ENCODE measurements at regions not wholly inside any gene's neighbourhood (a gene's known extent, or its start where the extent isn't known, plus 50 kb on each side); places are given as distances from the start of the nearest gene placed in this dataset.
A peak's percentile ranks its signal among the peaks of the same experiment; 100 is the strongest.

DNA sequence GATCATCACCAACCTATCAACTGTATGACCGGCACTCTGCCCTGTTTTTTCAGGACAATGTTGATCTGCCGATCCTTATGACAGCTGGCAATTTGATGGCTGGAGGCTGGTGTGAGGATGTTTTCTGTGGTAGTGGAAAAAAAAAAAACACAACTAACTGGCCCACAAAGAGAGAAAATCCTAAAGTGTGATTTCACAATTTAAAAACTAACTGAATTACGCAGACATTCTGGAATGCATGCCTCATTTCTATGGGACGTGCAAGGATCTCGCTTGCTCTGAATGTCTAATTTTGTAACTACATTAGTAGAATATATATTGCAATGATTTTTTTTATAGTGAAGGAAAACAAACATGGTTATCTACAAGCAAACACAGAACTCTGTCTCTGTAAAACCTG is 590.5 kb downstream of the ETS1 start:
- no peak overlapping the region for H3K9ac ChIP-seq
- WGBS (ENCODE audit: low lambda C conversion rate): 86% methylated on average over 5 of the region's 5 CpGs
- peaks cover 0 to 5% of the 10 kb centered on the region in 2 experiments; a peak in 1 of 4 replicates for H3K4me1 ChIP-seq (ENCODE audit: control insufficient read depth in 1 of 2, insufficient read depth in 2 of 2, low read depth in 1 of 2, low read length in 1 of 2)
- H3K79me2 ChIP-seq (ENCODE audit: insufficient read depth): no peaks in the 10 kb centered on the region
- H3K36me3 ChIP-seq (replicated peaks in 1 of 2; ENCODE audit: control insufficient read depth in 1 of 2, insufficient read depth in 2 of 2, low read length in 1 of 2): no peaks in the 10 kb centered on the region
- 0 out of 2 replicates have a peak overlapping the region, but pooled peaks have one; percentile 39 for H2AFZ ChIP-seq (ENCODE audit: low read depth)
- no peaks in the 10 kb centered on the region for H4K20me1 ChIP-seq (ENCODE audit: insufficient read depth)
- ChIA-PET POLR2A (no interaction called here), CTCF (interaction anchor here (1.5 kb wide), 1 partner anchor 15 kb away, joined by 3 read pairs; no protein-coding TSS in a partner anchor)
- H3K9me2 ChIP-seq: no peaks in the 10 kb centered on the region
- no peaks in the 10 kb centered on the region for H3K9me3 ChIP-seq
- H3K27ac ChIP-seq (ENCODE audit: low read depth in 2 of 2, low read length in 1 of 2): no peak overlapping the region
- no peak overlapping the region for H3K4me2 ChIP-seq
- no peak overlapping the region for H3K4me3 ChIP-seq (ENCODE audit: low read depth in 2 of 2, low read length in 1 of 2)
- H3K27me3 ChIP-seq (ENCODE audit: insufficient read depth): no peaks in the 10 kb centered on the region
- no peak for DNase-seq
- TF ChIP-seq RFX5 (IDR thresholded peaks at IDR 0.05; ENCODE audit: low read length) (no peak), SMC3 (IDR thresholded peaks at IDR 0.05; ENCODE audit: low read depth, low read length) (no peak), MEF2A (IDR thresholded peaks at IDR 0.05; ENCODE audit: borderline replicate concordance, low read depth) (no peak), RXRA (IDR thresholded peaks at IDR 0.05; ENCODE audit: borderline replicate concordance, low read depth) (no peak), ZBTB33 (IDR thresholded peaks at IDR 0.05; ENCODE audit: borderline replicate concordance, low read depth) (no peak), POLR2AphosphoS5 (IDR thresholded peaks at IDR 0.05; ENCODE audit: low read depth, low read length) (no peak), GATA2 (CRISPR knock-in tag; IDR thresholded peaks at IDR 0.05) (no peak), RAD21 (IDR thresholded peaks at IDR 0.05; ENCODE audit: low read length) (no peak), SIN3A (IDR thresholded peaks at IDR 0.05; ENCODE audit: borderline replicate concordance, low read depth, low read length) (no peak), FOSL2 (IDR thresholded peaks at IDR 0.05; ENCODE audit: borderline replicate concordance, low read depth) (no peak), TAF1 (IDR thresholded peaks at IDR 0.05; ENCODE audit: borderline replicate concordance, low read depth, low read length) (no peak), IRF3 (IDR thresholded peaks at IDR 0.05; ENCODE audit: low read depth, low read length) (no peak)
- H3F3A ChIP-seq (replicated peaks; ENCODE audit: insufficient read depth): peaks cover 4% of the 10 kb centered on the region

GRCh38 chr11:127995921-127996320 is 591.4 kb downstream of the ETS1 start:
- Histone ChIP-seq H3K9me3 (no peaks in the 10 kb centered on the region), H3K27ac (ENCODE audit: low read depth in 2 of 2, low read length in 1 of 2) (no peak overlapping the region), H3K27me3 (ENCODE audit: insufficient read depth) (no peaks in the 10 kb centered on the region), H3K9ac (no peak overlapping the region), H3K4me3 (ENCODE audit: low read depth in 2 of 2, low read length in 1 of 2) (no peak overlapping the region), H3F3A (replicated peaks; ENCODE audit: insufficient read depth) (peaks cover 4% of the 10 kb centered on the region), H3K9me2 (no peaks in the 10 kb centered on the region), H3K4me2 (no peak overlapping the region), H3K36me3 (replicated peaks in 1 of 2; ENCODE audit: control insufficient read depth in 1 of 2, insufficient read depth in 2 of 2, low read length in 1 of 2) (no peaks in the 10 kb centered on the region), H2AFZ (ENCODE audit: low read depth) (no peak overlapping the region), H4K20me1 (ENCODE audit: insufficient read depth) (no peaks in the 10 kb centered on the region), H3K4me1 (ENCODE audit: control insufficient read depth in 1 of 2, insufficient read depth in 2 of 2, low read depth in 1 of 2, low read length in 1 of 2) (peaks cover 0 to 5% of the 10 kb centered on the region in 2 experiments; a peak in 1 of 4 replicates), H3K79me2 (ENCODE audit: insufficient read depth) (no peaks in the 10 kb centered on the region)
- ChIA-PET CTCF (interaction anchor here (0.6 kb wide), 1 partner anchor 243 kb away, joined by 3 read pairs; no protein-coding TSS in a partner anchor), POLR2A (no interaction called here)
- DNase-seq: no peak
- TF ChIP-seq EP300 (IDR thresholded peaks at IDR 0.05; ENCODE audit: borderline replicate concordance in 1 of 2, low read depth in 1 of 2, low read length in 1 of 2) (no peak), IRF3 (IDR thresholded peaks at IDR 0.05; ENCODE audit: low read depth, low read length) (no peak), REST (IDR thresholded peaks at IDR 0.05; ENCODE audit: low read depth, low read length) (no peak), MEF2A (IDR thresholded peaks at IDR 0.05; ENCODE audit: borderline replicate concordance, low read depth) (no peak), GABPA (IDR thresholded peaks at IDR 0.05; ENCODE audit: low read depth) (no peak), FOXM1 (IDR thresholded peaks at IDR 0.05; ENCODE audit: low read depth) (no peak)
- TF ChIP-seq, protein P1, sequence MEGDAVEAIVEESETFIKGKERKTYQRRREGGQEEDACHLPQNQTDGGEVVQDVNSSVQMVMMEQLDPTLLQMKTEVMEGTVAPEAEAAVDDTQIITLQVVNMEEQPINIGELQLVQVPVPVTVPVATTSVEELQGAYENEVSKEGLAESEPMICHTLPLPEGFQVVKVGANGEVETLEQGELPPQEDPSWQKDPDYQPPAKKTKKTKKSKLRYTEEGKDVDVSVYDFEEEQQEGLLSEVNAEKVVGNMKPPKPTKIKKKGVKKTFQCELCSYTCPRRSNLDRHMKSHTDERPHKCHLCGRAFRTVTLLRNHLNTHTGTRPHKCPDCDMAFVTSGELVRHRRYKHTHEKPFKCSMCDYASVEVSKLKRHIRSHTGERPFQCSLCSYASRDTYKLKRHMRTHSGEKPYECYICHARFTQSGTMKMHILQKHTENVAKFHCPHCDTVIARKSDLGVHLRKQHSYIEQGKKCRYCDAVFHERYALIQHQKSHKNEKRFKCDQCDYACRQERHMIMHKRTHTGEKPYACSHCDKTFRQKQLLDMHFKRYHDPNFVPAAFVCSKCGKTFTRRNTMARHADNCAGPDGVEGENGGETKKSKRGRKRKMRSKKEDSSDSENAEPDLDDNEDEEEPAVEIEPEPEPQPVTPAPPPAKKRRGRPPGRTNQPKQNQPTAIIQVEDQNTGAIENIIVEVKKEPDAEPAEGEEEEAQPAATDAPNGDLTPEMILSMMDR (IDR thresholded peaks at IDR 0.05): no peak
- 52% methylated on average over 3 of the region's 3 CpGs for WGBS (ENCODE audit: low lambda C conversion rate)

All from SK-N-SH (cell line).